Hematopoietic multipotent progenitor cell treated with erythropoietin and hydrocortisone succinate and interleukin-3 and kit ligand, for 4 days (in vitro differentiated cells): ENCODE measurements at regions not wholly inside any gene's neighbourhood (a gene's known extent, or its start where the extent isn't known, plus 50 kb on each side); places are given as distances from the start of the nearest gene placed in this dataset.

Experiments used
- DNase-seq: peaks from one replicate; pipeline ENCODE4 v3.0.0-alpha.2; 2015

- DNase-seq, result no peak
Measured at GRCh38 chr9:16347886-16348285, 522.6 kb downstream of the BNC2 start.

GRCh38 chr9:16348531-16348930, 521.9 kb downstream of the BNC2 start:
- DNase-seq, result no peak

- DNase-seq, result no peak
Measured at GRCh38 chr9:16352251-16352650, 518.2 kb downstream of the BNC2 start.

- no peak for DNase-seq
Measured at GRCh38 chr9:16352791-16353401, 517.6 kb downstream of the BNC2 start.

GRCh38 chr9:16356196-16356765, 514.2 kb downstream of the BNC2 start:
- no peak for DNase-seq

- no peak for DNase-seq
Measured at GRCh38 chr9:16357828-16358227, 512.6 kb downstream of the BNC2 start.

- no peak for DNase-seq
Measured at GRCh38 chr9:16358751-16359150, 511.7 kb downstream of the BNC2 start.
